ENCODE measurements at regions not wholly inside any gene's neighbourhood (a gene's known extent, or its start where the extent isn't known, plus 50 kb on each side); places are given as distances from the start of the nearest gene placed in this dataset.
A peak's percentile ranks its signal among the peaks of the same experiment; 100 is the strongest.

DNA sequence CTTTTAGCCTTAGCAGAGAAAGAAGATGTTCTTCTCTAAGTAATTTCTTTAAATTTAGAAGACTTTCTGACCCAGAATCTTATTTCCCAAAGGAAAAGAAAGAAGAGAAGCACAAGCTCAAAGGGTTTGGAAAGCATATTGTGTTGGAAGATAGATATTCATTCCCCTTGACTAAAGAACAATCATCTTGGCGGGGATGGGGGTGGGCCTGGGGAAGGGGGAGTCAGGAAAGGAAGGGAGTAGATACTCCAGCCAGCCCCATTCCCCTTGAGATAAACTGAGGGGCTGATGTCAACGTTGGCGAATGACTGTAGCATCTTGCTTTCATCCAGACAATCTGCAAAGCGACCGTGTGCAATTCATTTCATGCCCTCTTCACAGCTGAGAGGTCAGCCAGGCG is 66.5 kb upstream of the SIPA1L2 start:
- TF ChIP-seq CTCF (conservative IDR thresholded peaks at IDR 0.05), result no peak
- H3K4me1 Mint-ChIP-seq, result peaks cover 15% of the 10 kb centered on the region
- peaks cover 3% of the 10 kb centered on the region for H3K27me3 Mint-ChIP-seq (ENCODE audit: low read depth)
- no peaks in the 10 kb centered on the region for H3K9me3 Mint-ChIP-seq
- H3K36me3 Mint-ChIP-seq (ENCODE audit: low read depth), result no peaks in the 10 kb centered on the region
- H3K27ac Mint-ChIP-seq (ENCODE audit: unreplicated experiment), result no peak overlapping the region
- no peak for DNase-seq (ENCODE audit: low read depth, low spot score)
- H3K4me3 Mint-ChIP-seq, result no peak overlapping the region

DNA sequence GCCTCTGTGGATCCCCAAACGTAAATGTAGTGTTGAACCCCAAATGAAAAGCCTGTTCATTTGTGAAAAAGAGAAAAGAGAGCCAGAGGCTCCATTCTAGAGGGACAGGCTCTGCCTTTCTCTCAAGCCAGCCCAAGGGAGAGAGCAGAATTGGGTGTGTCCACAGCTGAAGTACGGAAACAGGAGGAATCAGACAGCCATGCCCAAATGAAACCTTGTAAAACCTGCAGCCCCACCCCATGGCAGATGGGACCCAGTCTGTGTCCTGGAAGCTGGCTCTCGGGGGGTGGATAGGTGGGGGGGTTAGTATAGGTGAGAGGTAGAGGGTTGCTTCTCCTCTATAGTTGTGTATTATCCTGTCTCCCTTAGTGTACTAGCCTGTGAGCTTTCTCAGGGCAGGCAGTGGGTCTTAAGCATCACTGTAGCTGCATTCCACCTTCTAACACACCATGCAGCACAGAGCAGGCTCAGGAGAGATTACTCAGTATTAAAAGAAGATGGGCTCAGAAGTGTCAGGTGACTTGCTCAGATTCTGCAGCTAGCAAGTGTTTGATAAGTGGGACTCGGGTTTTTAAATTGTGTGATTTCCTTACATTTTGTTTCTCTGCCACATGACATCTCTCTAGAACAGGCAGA is 67.4 kb upstream of the SIPA1L2 start:
- no peaks in the 10 kb centered on the region for H3K36me3 Mint-ChIP-seq (ENCODE audit: low read depth)
- H3K4me1 Mint-ChIP-seq, result peaks cover 15% of the 10 kb centered on the region
- no peaks in the 10 kb centered on the region for H3K9me3 Mint-ChIP-seq
- TF ChIP-seq CTCF (conservative IDR thresholded peaks at IDR 0.05), result no peak
- no peak for DNase-seq (ENCODE audit: low read depth, low spot score)
- H3K27me3 Mint-ChIP-seq (ENCODE audit: low read depth), result peaks cover 3% of the 10 kb centered on the region
- H3K27ac Mint-ChIP-seq (ENCODE audit: unreplicated experiment), result no peak overlapping the region
- no peak overlapping the region for H3K4me3 Mint-ChIP-seq

- Mint-ChIP-seq H3K36me3 (ENCODE audit: low read depth) (no peaks in the 10 kb centered on the region), H3K27ac (ENCODE audit: unreplicated experiment) (no peak overlapping the region), H3K27me3 (ENCODE audit: low read depth) (no peaks in the 10 kb centered on the region), H3K9me3 (peaks cover 2% of the 10 kb centered on the region), H3K4me1 (peaks cover 23% of the 10 kb centered on the region), H3K4me3 (no peak overlapping the region)
- no peak for DNase-seq (ENCODE audit: low read depth, low spot score)
- TF ChIP-seq CTCF (conservative IDR thresholded peaks at IDR 0.05), result no peak
Observed at GRCh38 chr1:232699814-232700213, 69.9 kb upstream of the SIPA1L2 start.

DNA sequence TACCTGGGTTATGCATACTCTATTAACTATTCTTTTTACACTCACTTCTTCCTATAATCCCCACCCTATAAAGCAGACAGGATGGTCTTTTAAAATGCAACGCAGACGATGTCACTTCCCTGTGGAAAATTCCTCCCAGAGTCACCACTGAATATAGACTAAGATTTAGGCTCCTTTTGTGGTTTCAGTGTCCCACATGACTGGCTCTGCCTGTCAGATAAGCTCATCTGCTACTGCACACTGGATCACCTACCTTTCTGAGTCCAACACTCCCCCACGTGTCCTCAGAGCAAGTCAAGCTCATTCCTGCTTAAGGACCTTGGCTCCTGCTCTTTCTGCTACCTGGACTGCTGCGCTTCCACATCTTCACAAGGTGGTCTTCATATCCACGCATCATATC is 73.0 kb upstream of the SIPA1L2 start:
- Mint-ChIP-seq H3K27me3 (ENCODE audit: low read depth) (no peaks in the 10 kb centered on the region), H3K4me3 (no peak overlapping the region), H3K36me3 (ENCODE audit: low read depth) (no peaks in the 10 kb centered on the region), H3K27ac (ENCODE audit: unreplicated experiment) (peak overlapping the region; percentile 4), H3K9me3 (peaks cover 2% of the 10 kb centered on the region), H3K4me1 (peaks cover 19% of the 10 kb centered on the region)
- no peak for DNase-seq (ENCODE audit: low read depth, low spot score)
- TF ChIP-seq CTCF (conservative IDR thresholded peaks at IDR 0.05), result no peak

GRCh38 chr1:232704256-232704655 is 74.3 kb upstream of the SIPA1L2 start:
- H3K36me3 Mint-ChIP-seq (ENCODE audit: low read depth), result no peaks in the 10 kb centered on the region
- peaks cover 2% of the 10 kb centered on the region for H3K9me3 Mint-ChIP-seq
- no peak for DNase-seq (ENCODE audit: low read depth, low spot score)
- H3K27me3 Mint-ChIP-seq (ENCODE audit: low read depth), result no peaks in the 10 kb centered on the region
- no peak overlapping the region for H3K4me3 Mint-ChIP-seq
- peaks cover 16% of the 10 kb centered on the region for H3K4me1 Mint-ChIP-seq
- TF ChIP-seq CTCF (conservative IDR thresholded peaks at IDR 0.05), result no peak
- no peak overlapping the region for H3K27ac Mint-ChIP-seq (ENCODE audit: unreplicated experiment)

Measured in neural crest cell (in vitro differentiated cells).